SK-N-SH treated with all-trans-retinoic acid at 6 μM for 48 hours (cell line): ENCODE measurements at regions not wholly inside any gene's neighbourhood (a gene's known extent, or its start where the extent isn't known, plus 50 kb on each side); places are given as distances from the start of the nearest gene placed in this dataset.

ENCODE experiments used
- ATAC-seq: fragments of 200-7000 bp; cut with Tn5 transposase; 3 replicates; pipeline ENCODE4 v1.9.1; 2020; ENCODE audit warnings: mild to moderate bottlenecking, moderate library complexity
- ARNTL ChIP-seq: fragments of 450-650 bp; formaldehyde crosslinking; IDR thresholded peaks from 2 replicates; pipeline ENCODE4 v1.5.0; 2020; ENCODE audit warnings: low read depth, mild to moderate bottlenecking, moderate library complexity, borderline replicate concordance
- BACH2 ChIP-seq: fragments of 250-450 bp; sonication (Bioruptor Pico); IDR thresholded peaks from 2 replicates; pipeline ENCODE4 v1.9.0; 2021; ENCODE audit warnings: mild to moderate bottlenecking, borderline replicate concordance
- CSDC2 ChIP-seq: fragments of 250-450 bp; sonication (Bioruptor Pico); IDR thresholded peaks from 2 replicates; pipeline ENCODE4 v1.5.0; 2020; ENCODE audit warnings: mild to moderate bottlenecking, moderate library complexity
- ESRRG ChIP-seq: fragments of 250-450 bp; sonication (Bioruptor Pico); IDR thresholded peaks from 2 replicates; pipeline ENCODE4 v1.6.1; 2021; ENCODE audit warnings: mild to moderate bottlenecking
- GLIS3 ChIP-seq: fragments of 250-450 bp; sonication (Bioruptor Pico); IDR thresholded peaks from 2 replicates; pipeline ENCODE4 v1.5.0; 2020; ENCODE audit warnings: mild to moderate bottlenecking, moderate library complexity
- ISL1 ChIP-seq: fragments of 250-450 bp; sonication (Bioruptor Pico); IDR thresholded peaks from 2 replicates; pipeline ENCODE4 v2.1.2; 2022; ENCODE audit warnings: mild to moderate bottlenecking, moderate library complexity
- OSR1 ChIP-seq: fragments of 250-450 bp; sonication (Bioruptor Pico); IDR thresholded peaks from 2 replicates; pipeline ENCODE4 v1.8.0; 2022; ENCODE audit warnings: moderate library complexity, mild to moderate bottlenecking, inconsistent platforms
- PPARA ChIP-seq: fragments of 250-450 bp; sonication (Bioruptor Pico); IDR thresholded peaks from 2 replicates; pipeline ENCODE4 v1.5.0; 2020; ENCODE audit warnings: mild to moderate bottlenecking, borderline replicate concordance
- RARB ChIP-seq: fragments of 250-450 bp; sonication (Bioruptor Pico); IDR thresholded peaks from 2 replicates; pipeline ENCODE4 v1.8.0; 2021; ENCODE audit warnings: mild to moderate bottlenecking, moderate library complexity
- SNAI2 ChIP-seq: fragments of 250-450 bp; sonication (Bioruptor Pico); IDR thresholded peaks from 2 replicates; pipeline ENCODE4 v1.5.0; 2020; ENCODE audit warnings: mild to moderate bottlenecking, moderate library complexity
- TCF4 ChIP-seq: fragments of 250-450 bp; sonication (Bioruptor Pico); IDR thresholded peaks from 2 replicates; pipeline ENCODE4 v1.8.0; 2021; ENCODE audit warnings: mild to moderate bottlenecking, moderate library complexity, borderline replicate concordance
- TOX ChIP-seq: fragments of 250-450 bp; sonication (Bioruptor Pico); IDR thresholded peaks from 2 replicates; pipeline ENCODE4 v1.8.0; 2021; ENCODE audit warnings: mild to moderate bottlenecking, moderate library complexity, borderline replicate concordance
- ZC3H10 ChIP-seq: fragments of 250-450 bp; sonication (Bioruptor Pico); IDR thresholded peaks from 2 replicates; pipeline ENCODE4 v1.5.1; 2021; ENCODE audit warnings: mild to moderate bottlenecking, moderate library complexity
- ZFP30 ChIP-seq: fragments of 450-650 bp; formaldehyde crosslinking; IDR thresholded peaks from 2 replicates; pipeline ENCODE4 v1.5.0; 2022; ENCODE audit warnings: mild to moderate bottlenecking, moderate library complexity
- ZNF565 ChIP-seq: fragments of 450-650 bp; formaldehyde crosslinking; conservative IDR thresholded peaks from 2 replicates; pipeline ENCODE4 v1.5.0; 2020; ENCODE audit warnings: low read depth, mild to moderate bottlenecking, moderate library complexity
- ZNF70 ChIP-seq: fragments of 450-650 bp; formaldehyde crosslinking; IDR thresholded peaks from 2 replicates; pipeline ENCODE4 v1.5.0; 2020; ENCODE audit warnings: mild to moderate bottlenecking, moderate library complexity
- TF ChIP-seq, protein P1 (sequence below): fragments of 250-450 bp; sonication (Bioruptor Pico); IDR thresholded peaks from 2 replicates; pipeline ENCODE4 v1.5.1; 2021; ENCODE audit warnings: mild to moderate bottlenecking, moderate library complexity
- TF ChIP-seq, protein P2 (sequence below): fragments of 250-450 bp; sonication (Bioruptor Pico); IDR thresholded peaks from 2 replicates; pipeline ENCODE4 v1.8.0; 2020; ENCODE audit warnings: mild to moderate bottlenecking, moderate library complexity, borderline replicate concordance
- TF ChIP-seq, protein P3 (sequence below): fragments of 250-450 bp; sonication (Bioruptor Pico); IDR thresholded peaks from 2 replicates; pipeline ENCODE4 v1.5.1; 2020; ENCODE audit warnings: low read depth, mild to moderate bottlenecking, moderate library complexity
- TF ChIP-seq, protein P4 (sequence below): fragments of 250-450 bp; sonication (Bioruptor Pico); IDR thresholded peaks from 2 replicates; pipeline ENCODE4 v1.8.0; 2021; ENCODE audit warnings: low read depth, mild to moderate bottlenecking, moderate library complexity, borderline replicate concordance
- TF ChIP-seq, protein P5 (sequence below): fragments of 250-450 bp; sonication (Bioruptor Pico); IDR thresholded peaks from 2 replicates; pipeline ENCODE4 v1.5.0; 2020; ENCODE audit warnings: mild to moderate bottlenecking, moderate library complexity

DNA sequence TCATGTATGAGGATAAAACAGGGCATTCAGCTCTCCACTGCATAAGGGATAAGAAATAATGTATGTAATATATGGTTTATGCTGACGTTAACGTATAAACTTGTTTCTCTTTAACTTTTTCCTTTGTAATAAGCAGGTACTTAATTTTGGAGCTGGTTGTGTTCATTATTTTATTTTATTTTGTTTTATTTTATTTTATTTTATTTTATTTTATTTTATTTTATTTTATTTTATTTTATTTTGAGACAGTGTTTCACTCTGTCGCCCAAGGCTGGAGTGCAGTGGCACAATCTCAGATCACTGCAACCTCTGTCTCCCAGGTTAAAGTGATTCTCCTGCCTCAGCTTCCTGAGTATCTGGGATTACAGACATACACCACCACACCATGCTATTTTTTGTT lies 1932.6 kb upstream of the TENM3 start:
- ATAC-seq: no peak

DNA sequence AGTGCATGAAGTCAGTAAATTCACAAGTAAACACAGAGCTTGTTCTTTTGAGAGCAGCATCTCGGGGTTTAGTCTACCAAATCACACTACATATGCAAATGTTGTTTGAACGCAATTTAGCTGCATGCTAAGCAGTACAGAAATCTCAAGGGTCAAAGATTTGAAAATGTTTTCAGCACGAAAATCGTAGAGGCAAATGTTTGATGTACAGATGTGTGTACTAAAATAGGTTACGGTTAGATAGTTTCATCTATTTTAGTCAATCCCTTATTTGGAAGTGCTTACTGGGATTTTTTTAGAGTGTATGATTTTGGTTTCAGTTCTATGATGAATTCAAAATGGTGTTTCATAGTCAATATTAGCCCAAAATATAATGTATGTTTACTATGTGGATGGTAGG lies 1928.2 kb upstream of the TENM3 start:
- TF ChIP-seq, protein P1, sequence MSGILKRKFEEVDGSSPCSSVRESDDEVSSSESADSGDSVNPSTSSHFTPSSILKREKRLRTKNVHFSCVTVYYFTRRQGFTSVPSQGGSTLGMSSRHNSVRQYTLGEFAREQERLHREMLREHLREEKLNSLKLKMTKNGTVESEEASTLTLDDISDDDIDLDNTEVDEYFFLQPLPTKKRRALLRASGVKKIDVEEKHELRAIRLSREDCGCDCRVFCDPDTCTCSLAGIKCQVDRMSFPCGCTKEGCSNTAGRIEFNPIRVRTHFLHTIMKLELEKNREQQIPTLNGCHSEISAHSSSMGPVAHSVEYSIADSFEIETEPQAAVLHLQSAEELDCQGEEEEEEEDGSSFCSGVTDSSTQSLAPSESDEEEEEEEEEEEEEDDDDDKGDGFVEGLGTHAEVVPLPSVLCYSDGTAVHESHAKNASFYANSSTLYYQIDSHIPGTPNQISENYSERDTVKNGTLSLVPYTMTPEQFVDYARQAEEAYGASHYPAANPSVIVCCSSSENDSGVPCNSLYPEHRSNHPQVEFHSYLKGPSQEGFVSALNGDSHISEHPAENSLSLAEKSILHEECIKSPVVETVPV: no peak
- TF ChIP-seq ZC3H10 (CRISPR knock-in tag): no peak
- no peak for TF ChIP-seq ZFP30
- no peak for TF ChIP-seq ESRRG
- ATAC-seq: no peak

More for the DNA sequence above, 1932.6 kb upstream of the TENM3 start:
- TF ChIP-seq PPARA (CRISPR knock-in tag) (no peak), ARNTL (CRISPR knock-in tag) (no peak), ZNF565 (CRISPR knock-in tag) (no peak), ZC3H10 (CRISPR knock-in tag) (no peak), ZFP30 (no peak), TOX (CRISPR knock-in tag) (no peak), OSR1 (CRISPR knock-in tag) (no peak), SNAI2 (CRISPR knock-in tag) (no peak), BACH2 (CRISPR knock-in tag) (no peak), ISL1 (CRISPR knock-in tag) (no peak)
- TF ChIP-seq, protein P1: no peak
- TF ChIP-seq, protein P2, sequence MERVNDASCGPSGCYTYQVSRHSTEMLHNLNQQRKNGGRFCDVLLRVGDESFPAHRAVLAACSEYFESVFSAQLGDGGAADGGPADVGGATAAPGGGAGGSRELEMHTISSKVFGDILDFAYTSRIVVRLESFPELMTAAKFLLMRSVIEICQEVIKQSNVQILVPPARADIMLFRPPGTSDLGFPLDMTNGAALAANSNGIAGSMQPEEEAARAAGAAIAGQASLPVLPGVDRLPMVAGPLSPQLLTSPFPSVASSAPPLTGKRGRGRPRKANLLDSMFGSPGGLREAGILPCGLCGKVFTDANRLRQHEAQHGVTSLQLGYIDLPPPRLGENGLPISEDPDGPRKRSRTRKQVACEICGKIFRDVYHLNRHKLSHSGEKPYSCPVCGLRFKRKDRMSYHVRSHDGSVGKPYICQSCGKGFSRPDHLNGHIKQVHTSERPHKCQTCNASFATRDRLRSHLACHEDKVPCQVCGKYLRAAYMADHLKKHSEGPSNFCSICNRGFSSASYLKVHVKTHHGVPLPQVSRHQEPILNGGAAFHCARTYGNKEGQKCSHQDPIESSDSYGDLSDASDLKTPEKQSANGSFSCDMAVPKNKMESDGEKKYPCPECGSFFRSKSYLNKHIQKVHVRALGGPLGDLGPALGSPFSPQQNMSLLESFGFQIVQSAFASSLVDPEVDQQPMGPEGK (CRISPR knock-in tag): no peak
- TF ChIP-seq, protein P3, sequence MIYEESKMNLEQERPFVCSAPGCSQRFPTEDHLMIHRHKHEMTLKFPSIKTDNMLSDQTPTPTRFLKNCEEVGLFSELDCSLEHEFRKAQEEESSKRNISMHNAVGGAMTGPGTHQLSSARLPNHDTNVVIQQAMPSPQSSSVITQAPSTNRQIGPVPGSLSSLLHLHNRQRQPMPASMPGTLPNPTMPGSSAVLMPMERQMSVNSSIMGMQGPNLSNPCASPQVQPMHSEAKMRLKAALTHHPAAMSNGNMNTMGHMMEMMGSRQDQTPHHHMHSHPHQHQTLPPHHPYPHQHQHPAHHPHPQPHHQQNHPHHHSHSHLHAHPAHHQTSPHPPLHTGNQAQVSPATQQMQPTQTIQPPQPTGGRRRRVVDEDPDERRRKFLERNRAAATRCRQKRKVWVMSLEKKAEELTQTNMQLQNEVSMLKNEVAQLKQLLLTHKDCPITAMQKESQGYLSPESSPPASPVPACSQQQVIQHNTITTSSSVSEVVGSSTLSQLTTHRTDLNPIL (CRISPR knock-in tag): no peak
- TF ChIP-seq, protein P4, sequence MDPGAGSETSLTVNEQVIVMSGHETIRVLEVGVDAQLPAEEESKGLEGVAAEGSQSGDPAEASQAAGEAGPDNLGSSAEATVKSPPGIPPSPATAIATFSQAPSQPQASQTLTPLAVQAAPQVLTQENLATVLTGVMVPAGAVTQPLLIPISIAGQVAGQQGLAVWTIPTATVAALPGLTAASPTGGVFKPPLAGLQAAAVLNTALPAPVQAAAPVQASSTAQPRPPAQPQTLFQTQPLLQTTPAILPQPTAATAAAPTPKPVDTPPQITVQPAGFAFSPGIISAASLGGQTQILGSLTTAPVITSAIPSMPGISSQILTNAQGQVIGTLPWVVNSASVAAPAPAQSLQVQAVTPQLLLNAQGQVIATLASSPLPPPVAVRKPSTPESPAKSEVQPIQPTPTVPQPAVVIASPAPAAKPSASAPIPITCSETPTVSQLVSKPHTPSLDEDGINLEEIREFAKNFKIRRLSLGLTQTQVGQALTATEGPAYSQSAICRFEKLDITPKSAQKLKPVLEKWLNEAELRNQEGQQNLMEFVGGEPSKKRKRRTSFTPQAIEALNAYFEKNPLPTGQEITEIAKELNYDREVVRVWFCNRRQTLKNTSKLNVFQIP (CRISPR knock-in tag): no peak
- TF ChIP-seq, all 23 proteins: peak for 0

DNA sequence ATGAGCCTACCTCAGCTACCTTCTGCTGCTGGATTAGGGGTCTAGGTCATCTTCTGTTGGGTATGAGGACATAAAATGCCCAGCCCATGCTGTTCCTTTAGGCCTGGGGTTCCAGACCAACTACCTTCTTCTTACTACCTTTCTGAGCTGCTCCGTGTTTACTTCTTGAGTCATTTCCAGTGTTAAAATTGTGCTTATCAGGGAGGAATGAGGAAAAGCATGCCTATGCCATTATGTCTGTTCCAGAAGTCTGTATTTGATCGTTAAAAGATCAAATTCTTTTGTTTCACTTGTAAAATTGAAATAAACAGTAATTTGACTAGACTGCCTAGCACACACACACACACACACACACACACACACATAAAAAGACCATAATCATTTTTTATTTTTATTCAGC lies 1912.7 kb upstream of the TENM3 start:
- TF ChIP-seq, protein P5, sequence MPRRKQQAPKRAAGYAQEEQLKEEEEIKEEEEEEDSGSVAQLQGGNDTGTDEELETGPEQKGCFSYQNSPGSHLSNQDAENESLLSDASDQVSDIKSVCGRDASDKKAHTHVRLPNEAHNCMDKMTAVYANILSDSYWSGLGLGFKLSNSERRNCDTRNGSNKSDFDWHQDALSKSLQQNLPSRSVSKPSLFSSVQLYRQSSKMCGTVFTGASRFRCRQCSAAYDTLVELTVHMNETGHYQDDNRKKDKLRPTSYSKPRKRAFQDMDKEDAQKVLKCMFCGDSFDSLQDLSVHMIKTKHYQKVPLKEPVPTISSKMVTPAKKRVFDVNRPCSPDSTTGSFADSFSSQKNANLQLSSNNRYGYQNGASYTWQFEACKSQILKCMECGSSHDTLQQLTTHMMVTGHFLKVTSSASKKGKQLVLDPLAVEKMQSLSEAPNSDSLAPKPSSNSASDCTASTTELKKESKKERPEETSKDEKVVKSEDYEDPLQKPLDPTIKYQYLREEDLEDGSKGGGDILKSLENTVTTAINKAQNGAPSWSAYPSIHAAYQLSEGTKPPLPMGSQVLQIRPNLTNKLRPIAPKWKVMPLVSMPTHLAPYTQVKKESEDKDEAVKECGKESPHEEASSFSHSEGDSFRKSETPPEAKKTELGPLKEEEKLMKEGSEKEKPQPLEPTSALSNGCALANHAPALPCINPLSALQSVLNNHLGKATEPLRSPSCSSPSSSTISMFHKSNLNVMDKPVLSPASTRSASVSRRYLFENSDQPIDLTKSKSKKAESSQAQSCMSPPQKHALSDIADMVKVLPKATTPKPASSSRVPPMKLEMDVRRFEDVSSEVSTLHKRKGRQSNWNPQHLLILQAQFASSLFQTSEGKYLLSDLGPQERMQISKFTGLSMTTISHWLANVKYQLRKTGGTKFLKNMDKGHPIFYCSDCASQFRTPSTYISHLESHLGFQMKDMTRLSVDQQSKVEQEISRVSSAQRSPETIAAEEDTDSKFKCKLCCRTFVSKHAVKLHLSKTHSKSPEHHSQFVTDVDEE (CRISPR knock-in tag): no peak
- no peak for TF ChIP-seq RARB (CRISPR knock-in tag)
- no peak for TF ChIP-seq OSR1 (CRISPR knock-in tag)
- no peak for TF ChIP-seq TCF4 (CRISPR knock-in tag)
- no peak for TF ChIP-seq ESRRG
- TF ChIP-seq CSDC2 (CRISPR knock-in tag): no peak
- no peak for TF ChIP-seq GLIS3 (CRISPR knock-in tag)
- no peak for TF ChIP-seq ZNF70 (CRISPR knock-in tag)
- no peak for TF ChIP-seq ZNF565 (CRISPR knock-in tag)
- TF ChIP-seq ZFP30: no peak
- TF ChIP-seq, all 23 proteins: peak for 0
- no peak for ATAC-seq
